ENCODE measurements at regions not wholly inside any gene's neighbourhood (a gene's known extent, or its start where the extent isn't known, plus 50 kb on each side); places are given as distances from the start of the nearest gene placed in this dataset.

DNA sequence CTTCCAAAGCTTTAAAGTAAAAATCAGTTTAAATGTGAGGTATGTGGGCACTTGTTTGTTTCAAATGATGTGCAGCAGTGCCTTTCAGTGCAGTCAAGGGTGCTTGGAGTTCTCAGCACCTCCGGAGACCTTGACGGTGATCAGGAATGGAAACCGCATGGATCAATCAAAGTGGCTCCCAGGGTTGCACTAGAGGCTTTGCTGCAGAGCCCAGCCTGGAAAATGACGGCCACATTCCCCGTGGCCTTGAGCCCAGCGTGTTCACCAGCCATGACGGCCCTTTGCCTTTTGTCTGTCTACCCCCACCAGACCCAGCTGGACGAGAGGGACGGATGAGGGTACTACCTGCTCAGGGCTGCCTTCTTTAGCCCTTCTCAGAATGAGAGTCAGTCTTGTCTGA lies 320.0 kb downstream of the TEX29 start:
- Histone ChIP-seq H3K9me3 (no peaks in the 10 kb centered on the region), H3K27me3 (peaks cover 0 to 3% (median 0%) of the 10 kb centered on the region in 4 donors), H3K27ac (no peak overlapping the region), H3K36me3 (no peaks in the 10 kb centered on the region), H3K4me1 (no peaks in the 10 kb centered on the region), H3K4me3 (no peak overlapping the region)
- intact Hi-C loops (cut with DNase I): no loop called here
- TF ChIP-seq POLR2A (IDR thresholded peaks at IDR 0.05): no peak
- TF ChIP-seq, protein P1, sequence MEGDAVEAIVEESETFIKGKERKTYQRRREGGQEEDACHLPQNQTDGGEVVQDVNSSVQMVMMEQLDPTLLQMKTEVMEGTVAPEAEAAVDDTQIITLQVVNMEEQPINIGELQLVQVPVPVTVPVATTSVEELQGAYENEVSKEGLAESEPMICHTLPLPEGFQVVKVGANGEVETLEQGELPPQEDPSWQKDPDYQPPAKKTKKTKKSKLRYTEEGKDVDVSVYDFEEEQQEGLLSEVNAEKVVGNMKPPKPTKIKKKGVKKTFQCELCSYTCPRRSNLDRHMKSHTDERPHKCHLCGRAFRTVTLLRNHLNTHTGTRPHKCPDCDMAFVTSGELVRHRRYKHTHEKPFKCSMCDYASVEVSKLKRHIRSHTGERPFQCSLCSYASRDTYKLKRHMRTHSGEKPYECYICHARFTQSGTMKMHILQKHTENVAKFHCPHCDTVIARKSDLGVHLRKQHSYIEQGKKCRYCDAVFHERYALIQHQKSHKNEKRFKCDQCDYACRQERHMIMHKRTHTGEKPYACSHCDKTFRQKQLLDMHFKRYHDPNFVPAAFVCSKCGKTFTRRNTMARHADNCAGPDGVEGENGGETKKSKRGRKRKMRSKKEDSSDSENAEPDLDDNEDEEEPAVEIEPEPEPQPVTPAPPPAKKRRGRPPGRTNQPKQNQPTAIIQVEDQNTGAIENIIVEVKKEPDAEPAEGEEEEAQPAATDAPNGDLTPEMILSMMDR (IDR thresholded peaks at IDR 0.05): no peak
- WGBS, 2 donors: 52 to 61% methylated on average over 9 of the region's 9 CpGs
- DNase-seq: no peak

DNA sequence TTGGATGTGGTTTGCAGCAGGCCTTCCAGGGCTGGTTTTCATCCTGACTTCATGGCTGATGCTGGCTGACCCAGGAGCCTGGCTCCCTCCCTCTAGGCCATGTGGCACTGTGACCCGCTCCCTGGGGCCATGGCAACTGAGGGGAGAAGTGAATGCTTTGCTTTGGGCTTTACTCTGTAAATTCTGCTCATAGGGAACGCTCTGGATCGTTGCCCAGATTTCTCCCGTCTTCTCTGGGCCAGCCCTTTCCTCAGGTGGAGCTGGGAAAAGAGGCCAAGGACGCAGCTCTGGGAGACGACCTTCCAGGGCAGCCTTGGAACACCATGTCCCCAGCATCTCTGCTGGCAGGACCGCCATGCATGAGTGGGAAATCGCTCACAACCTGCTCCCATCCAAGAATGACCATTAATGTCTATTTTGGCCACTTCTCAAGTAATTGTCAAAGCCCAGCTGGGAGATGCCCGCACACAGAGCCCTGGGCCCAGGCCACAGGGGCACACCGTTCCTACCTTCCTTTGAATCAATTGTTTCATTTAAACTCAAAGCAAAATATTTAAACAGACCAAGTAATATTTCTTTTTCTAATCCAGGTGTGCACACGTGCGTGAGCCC lies 321.8 kb downstream of the TEX29 start:
- DNase-seq: no peak
- no peaks in the 10 kb centered on the region for H3K27me3 ChIP-seq

DNA sequence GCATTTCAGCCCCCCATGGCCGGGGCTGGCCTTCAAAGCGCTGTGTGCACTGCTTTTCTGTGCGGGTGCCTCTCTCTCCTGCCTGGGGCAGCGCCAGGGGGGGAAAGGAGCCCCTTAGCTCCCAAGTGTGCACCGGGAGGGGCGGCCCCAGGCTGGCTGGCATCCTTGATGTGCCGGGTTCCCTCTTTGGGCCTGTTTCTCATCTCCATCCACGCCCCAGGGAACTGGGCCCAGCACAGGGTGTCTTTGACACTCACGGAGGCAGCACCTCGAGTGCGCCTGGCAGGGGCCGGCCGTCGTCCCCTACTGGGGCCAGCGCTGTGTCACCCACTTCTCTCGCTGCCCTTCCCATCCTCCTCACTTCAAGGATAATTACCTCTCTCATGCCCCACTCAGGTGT lies 324.3 kb downstream of the TEX29 start:
- Histone ChIP-seq H3K9me3 (no peaks in the 10 kb centered on the region), H3K27me3 (peaks cover 0 to 4% (median 0%) of the 10 kb centered on the region in 4 donors), H3K27ac (no peak overlapping the region), H3K36me3 (no peaks in the 10 kb centered on the region), H3K4me3 (no peak overlapping the region), H3K4me1 (no peaks in the 10 kb centered on the region)
- no peak for TF ChIP-seq POLR2A (IDR thresholded peaks at IDR 0.05)
- TF ChIP-seq, protein P1 (IDR thresholded peaks at IDR 0.05): no peak
- intact Hi-C loops (cut with DNase I): no loop called here
- WGBS, 2 donors: 86% methylated on average over 11 of the region's 16 CpGs; no CpG with 5 or more reads in 1 of the 2 donors
- no peak for DNase-seq

More for the DNA sequence above, 321.8 kb downstream of the TEX29 start:
- 63 to 66% methylated on average over 11 of the region's 12 CpGs for WGBS, 2 donors
- intact Hi-C loops (cut with DNase I): no loop called here
- Histone ChIP-seq H3K4me1 (no peaks in the 10 kb centered on the region), H3K27ac (no peak overlapping the region), H3K36me3 (no peaks in the 10 kb centered on the region), H3K4me3 (no peak overlapping the region), H3K9me3 (no peaks in the 10 kb centered on the region)
- no peak for TF ChIP-seq POLR2A (IDR thresholded peaks at IDR 0.05)
- TF ChIP-seq, protein P1 (IDR thresholded peaks at IDR 0.05): no peak

DNA sequence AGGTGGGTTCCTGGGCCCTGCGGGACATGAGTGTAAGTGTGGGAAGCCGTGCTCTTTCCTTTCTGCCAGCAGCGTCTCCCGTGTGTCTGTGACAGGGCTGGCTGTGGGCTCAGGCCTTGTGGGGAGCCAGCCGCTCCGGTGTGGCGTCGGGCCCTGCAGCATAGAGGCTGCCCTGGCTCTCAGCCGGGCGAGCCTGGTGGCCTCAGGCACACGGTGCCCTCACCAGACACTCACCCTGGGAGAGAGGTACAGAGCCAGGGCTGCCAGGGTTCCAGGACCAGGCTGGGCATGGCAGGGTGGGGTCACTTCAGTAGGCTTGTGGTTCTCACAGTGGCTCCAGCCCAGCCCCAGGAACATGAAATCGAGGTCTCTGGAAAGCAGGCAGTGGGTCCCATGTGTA lies 324.8 kb downstream of the TEX29 start:
- Histone ChIP-seq H3K4me3 (no peak overlapping the region), H3K27me3 (peaks cover 0 to 4% (median 0%) of the 10 kb centered on the region in 4 donors), H3K36me3 (no peaks in the 10 kb centered on the region), H3K4me1 (no peaks in the 10 kb centered on the region), H3K9me3 (no peaks in the 10 kb centered on the region), H3K27ac (no peak overlapping the region)
- WGBS, 2 donors: 70 to 90% methylated on average over 2 of the region's 12 CpGs
- DNase-seq: no peak
- TF ChIP-seq, protein P1 (IDR thresholded peaks at IDR 0.05): no peak
- TF ChIP-seq POLR2A (IDR thresholded peaks at IDR 0.05): no peak
- intact Hi-C loops (cut with DNase I): no loop called here

DNA sequence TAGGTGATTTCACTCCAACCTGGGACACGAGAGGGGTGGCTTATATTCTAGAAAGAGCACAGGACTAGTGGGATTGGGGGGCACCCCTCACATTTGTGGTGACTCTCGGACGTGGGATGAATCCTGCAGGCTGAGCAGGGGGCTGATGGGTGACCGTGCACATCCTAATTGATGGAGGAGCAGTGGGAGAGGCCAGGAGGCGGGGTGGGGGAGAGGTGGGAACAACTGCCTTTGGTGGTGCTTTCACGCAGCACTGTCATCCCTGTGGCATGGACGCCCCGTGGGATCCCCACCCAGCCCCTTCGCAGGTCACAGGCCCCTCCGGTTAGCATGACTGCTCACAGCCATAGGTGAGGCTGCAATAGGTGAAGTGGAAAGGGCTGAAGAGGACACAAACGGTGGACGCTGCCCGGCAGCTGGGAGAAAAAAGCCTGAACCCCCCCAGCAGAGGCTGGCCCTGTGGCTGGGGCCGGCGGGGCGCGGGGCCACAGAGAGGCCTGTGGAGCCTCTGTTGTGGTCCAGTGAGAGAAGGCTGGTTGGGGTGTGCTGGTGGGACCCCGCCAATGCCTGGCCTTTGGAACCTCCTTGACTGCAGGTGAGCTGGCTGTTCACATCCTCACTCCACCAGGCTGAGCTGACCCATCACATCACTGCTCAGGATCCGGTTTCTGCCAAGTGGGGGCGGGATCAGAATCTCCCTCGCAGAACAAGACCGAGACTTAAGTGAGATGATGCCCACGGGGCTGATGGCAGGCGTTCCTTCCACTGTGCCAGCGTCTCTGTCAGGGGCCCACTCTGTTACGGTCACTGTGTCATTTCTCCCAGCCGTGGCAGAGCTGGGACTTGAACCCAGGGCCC lies 325.4 kb downstream of the TEX29 start:
- intact Hi-C loops (cut with DNase I): no loop called here
- Histone ChIP-seq H3K4me3 (no peak overlapping the region), H3K36me3 (no peaks in the 10 kb centered on the region), H3K4me1 (no peaks in the 10 kb centered on the region), H3K27ac (no peak overlapping the region), H3K27me3 (peaks cover 0 to 7% (median 0%) of the 10 kb centered on the region in 4 donors), H3K9me3 (no peaks in the 10 kb centered on the region)
- WGBS, 2 donors: 84 to 92% methylated on average over 16 to 21 of the region's 27 CpGs
- TF ChIP-seq POLR2A (IDR thresholded peaks at IDR 0.05): no peak
- TF ChIP-seq, protein P1 (IDR thresholded peaks at IDR 0.05): no peak
- DNase-seq: no peak
